GM19023 (cell line): ENCODE measurements at regions not wholly inside any gene's neighbourhood (a gene's known extent, or its start where the extent isn't known, plus 50 kb on each side); places are given as distances from the start of the nearest gene placed in this dataset.

Experiments used
- ATAC-seq: cut with Tn5 transposase; IDR thresholded peaks from one replicate; pipeline ENCODE4 v1.9.1; 2021; ENCODE audit warnings: mild to moderate bottlenecking, moderate library complexity; ENCODE audit not compliant: unreplicated experiment

DNA sequence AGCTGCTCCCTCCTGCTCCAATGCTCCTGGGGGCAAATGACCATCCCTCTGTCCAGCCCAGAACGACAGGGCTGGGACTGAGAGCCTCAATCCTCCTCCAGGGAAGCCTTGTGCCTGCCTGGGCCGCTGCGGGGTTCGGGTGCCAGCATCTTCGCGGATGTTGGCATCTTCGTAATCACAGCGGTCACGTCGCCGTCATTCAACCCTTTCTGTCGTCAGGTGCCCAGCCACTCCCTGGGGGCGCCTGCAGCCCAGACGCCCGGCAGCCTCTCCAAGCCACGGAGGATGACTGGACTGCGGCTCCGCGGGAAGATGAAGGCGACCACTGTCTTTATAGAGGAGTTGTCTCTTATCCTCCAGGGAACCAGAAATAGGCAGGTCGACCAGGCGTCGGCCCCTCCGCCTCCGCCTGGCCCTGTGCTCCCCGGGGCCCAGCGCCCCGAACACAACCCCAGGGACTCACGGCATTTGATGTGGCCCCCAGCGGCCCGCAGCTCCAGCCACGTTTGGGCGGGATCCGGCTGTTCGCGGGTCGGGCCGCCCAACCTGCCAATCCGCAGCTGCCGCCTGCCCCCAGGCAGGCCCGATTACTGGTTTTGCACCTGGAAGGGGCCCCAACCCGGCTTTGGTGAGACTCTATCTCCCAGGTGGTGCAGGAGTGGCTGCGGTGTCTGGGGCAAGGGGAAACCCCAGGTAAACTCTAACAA is 113.9 kb downstream of the THNSL2 start:
- ATAC-seq: no peak

DNA sequence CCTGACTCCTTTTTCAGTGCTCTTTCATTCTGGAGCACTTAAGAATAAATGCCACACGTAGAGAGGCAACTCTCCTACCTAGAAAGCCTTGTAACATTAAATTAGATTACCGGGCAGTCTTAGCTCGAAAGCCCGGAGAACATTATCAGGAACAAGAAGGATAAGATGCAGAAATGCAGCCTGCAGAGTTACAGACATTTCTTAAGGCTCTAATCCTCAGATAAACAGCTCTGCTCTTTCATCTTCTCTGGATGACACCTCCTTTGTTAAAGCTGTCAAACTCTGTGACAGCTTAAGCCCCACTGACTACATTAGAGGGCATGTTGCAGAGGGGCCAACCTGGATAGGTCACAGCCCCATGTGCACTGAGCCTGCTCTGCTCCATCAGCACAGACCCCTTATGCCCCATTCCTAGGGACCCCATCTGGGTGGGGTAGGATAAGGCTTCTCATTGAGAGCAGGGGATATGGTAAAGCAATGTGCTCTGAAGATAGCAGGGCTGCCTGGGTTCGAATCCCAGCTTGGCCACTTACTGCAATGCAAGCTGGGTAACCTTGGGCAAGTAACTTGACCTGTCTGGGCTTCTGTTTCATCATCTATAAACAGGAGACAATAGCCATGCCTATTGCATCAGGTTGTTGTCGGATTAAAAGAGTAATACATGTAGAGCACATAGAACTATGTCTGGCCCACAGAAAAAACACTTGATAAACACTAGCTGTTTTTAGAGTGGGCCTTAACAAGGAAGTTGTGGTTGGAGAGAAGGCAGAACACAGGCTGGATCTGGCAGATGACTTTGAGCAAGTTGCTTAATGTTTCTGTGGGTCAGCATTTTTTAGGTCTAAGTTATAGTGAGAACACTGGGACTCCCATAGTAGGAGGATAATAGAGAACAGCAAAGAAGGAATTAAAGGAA is 111.4 kb downstream of the THNSL2 start:
- ATAC-seq: no peak

DNA sequence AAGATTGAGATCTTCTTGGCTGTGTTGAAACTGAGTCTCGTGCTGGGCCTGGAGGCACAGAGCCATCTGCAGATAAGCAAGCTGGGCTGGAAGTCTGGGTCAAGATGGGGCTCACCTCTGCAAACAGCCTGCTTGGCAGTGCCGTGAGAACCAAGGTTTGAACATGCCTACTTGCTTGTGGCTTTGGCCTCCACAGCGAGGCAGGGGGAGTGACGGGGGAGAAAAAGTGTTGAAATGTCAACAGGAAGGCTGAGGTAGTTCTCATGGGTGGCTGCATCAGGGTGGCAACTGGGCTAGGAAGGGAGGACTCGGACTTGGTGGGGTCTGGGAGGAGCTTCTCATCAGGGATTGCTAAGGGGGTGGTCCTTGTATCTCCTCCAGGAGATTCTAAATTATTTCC is 99.7 kb downstream of the THNSL2 start:
- no peak for ATAC-seq

DNA sequence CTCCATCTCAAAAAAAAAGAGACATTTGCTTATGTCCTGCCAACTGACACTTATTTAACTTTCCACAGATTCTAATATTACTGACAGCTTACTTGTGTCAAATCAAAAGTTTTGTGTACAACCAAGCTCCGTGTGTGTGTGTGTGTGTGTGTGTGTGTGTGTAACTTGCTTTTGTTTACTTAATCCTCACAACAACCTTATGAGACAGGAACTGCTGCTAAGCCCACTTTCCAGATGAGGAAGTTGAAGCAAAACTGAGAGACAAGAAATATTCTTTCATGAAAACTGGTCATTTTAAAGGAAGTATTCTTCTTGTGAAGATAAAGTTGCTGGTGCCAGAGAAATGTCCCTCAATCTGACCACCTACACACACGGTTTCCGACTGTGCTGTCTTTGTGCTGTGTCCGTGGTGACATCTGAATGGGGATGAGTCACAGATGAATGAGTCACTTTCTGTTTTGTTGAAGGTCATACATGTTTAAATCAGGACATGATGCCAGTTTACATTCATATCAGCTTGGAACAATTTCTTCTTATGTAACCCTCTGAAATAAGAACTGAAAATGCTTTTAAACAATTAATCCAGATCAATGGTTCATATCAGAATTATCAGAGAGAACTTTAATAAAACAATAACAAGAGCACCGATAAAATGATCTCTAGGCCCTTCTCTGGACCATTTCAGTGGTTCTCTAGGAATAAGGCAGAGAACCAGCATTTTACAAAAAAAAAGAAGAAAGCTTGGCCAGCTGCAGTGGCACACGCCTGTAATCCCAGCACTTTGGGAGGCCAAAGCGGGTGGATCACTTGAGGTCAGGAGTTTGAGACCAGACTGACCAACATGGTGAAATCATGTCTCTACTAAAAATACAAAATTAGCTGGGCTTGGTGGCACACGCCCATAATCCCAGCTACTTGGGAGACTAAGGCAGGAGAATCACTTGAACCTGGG is 95.5 kb downstream of the THNSL2 start:
- peak; percentile 54 for ATAC-seq

DNA sequence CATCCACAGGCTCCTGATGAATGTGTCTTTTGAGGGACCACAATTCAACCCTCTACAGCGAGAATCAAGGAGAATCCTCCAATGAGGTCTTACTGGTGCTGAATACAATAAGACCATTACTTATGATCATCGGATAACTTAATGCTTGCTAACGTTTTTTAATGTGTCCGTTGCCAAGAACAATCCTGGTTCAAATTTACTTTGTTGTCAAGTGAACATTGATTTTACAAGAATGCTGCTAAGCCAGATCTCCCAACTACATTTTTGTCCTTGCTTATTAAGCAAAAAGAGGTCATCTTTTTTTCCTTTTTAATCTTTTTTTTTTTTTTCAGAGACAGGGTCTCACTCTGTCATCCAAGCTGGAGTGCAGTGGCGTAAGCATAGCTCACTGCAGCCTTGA is 93.7 kb downstream of the THNSL2 start:
- ATAC-seq: no peak

DNA sequence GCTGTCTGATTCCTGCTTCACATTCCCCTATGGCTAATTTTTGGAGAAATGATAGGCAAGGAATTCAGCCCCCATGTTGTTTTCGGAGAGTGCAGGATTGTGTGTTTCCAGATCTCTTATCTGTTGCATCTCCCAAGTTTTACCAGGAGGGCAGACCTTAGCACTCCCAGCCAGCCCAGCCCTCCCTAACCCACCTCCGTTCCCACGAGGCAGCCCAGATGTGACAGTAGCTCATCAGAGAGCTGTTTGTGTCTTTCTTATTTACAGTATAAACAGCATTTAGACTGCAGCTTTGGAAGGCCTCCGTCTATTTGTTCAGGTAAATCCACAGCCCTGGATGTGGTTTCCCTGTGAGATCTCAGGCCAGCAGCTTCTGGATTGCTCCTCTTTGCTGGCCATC is 91.6 kb downstream of the THNSL2 start:
- ATAC-seq: no peak

DNA sequence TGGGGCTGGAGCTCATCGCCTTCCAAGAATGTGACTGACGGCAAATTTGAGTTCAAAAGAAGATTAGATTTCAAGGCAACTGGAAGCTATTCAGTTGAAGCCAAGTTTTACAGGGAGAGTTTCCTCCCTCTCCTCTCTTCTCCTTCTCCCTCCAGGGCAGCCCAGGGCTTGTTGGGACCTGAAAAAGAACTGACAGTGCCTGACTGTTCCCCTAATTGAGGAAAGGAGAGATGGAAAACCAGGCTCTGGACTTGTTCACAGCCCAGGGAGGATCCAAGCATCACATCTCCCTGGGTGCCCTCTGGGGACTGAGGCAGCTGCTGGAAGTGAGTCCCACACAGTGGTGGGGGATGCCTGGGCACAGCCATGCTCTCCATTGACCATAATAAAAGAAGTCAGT is 88.1 kb downstream of the THNSL2 start:
- no peak for ATAC-seq

DNA sequence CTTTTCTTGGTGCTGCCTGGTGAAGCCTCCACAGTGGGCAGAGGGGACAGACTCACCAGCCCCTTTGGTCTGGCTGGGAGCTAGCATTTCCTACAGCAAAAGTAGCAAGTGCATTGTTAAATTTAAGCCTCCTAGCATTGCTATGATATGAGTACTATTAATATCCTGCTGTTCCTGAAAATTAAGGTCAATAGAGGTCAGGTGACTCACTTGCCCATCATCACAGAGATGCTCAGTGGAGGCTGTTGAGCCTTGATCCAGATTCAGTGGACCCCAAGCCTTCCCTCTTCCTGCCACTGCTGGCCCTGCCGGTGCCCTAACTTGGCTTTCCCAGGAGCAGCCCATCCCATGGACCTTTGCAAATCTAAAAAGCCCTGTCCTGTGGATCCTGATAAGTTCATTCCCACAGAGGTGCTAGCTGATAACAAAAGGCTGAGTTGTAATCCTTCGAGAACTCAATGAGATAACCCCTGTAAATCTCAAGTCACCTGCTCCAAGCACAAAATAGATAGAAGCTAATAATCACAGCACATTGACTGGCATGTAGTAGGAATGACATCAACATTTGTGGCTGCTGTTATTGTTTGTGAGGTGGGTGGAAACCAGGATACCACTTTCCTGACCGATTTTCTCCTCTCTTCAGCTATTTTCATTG is 84.4 kb downstream of the THNSL2 start:
- ATAC-seq: no peak

DNA sequence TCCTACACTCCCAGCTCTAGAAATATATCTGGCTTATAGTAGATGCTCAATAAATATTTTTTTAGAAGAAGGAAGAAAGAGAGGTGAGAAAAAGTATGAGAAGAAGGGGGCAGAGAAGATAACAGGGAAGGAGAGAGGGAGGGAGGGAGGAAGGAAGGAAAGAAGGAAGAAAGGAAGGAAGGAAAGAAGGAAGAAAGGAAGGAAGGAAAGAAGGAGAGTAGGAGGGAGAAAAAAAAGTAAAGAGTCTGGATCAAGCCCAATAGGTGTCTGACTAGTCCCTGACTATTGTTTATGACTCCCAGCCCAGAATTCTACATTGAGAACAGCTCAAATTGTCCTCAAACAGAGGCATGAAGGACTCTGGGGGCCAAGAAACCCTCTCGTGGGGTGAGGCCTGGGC is 83.9 kb downstream of the THNSL2 start:
- no peak for ATAC-seq

DNA sequence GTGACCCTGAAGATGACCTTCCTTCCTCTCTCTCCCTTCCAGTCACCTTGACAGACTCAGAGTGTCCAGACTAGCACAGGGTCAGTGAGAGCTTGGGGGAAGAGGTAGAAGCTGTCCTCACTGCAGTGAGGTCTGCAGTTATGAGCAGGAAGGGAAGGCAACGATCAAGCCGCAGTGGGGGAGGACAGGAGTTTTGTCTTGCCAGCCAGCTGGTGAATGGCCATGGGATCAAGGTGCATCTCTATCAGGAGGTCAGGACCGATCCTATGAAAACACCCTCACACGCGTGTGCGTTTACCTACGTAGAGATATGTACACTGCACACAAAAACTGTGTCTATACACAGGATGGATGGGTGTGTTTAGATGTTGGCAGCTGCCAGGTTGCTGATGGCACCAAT is 83.2 kb downstream of the THNSL2 start:
- ATAC-seq: no peak

DNA sequence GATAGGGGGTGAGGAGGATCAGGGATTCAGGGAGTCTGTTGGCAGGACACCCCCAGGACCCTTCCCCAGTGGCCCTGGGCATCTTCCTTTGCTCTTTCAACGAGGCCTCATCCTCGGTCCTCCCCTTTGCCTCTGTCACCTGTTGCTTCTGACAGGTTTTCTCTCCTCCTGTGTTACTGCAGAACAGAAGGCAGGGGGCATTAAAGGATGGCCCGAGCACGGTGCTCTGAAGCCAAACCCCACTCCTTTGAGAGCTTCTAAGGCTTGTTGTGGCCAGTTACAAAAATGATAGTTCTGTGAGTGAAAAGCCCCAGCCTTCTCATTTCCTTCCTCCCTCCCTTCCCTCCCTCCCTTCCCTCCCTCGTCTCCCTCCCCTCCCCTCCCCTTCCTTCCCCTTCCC is 82.5 kb downstream of the THNSL2 start:
- no peak for ATAC-seq

DNA sequence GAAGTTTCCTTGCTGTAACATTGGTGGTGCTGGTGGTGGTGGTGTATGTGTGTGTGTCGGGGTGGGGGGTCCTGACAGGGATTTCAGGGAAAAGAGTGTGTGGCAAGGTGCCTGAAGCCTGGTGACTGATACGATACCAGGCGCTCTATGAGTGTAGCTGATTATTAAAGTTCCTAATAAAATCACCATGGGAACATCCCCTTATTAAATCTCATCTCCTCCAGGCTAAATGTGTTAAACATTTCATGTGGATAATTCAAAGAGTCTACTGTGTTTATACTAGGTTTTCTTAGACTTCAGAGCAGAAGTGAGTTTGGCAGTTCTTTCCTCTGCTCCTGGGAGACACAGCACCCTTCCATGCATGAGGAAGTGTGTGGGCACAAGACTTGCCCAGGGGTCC is 82.0 kb downstream of the THNSL2 start:
- ATAC-seq: no peak

DNA sequence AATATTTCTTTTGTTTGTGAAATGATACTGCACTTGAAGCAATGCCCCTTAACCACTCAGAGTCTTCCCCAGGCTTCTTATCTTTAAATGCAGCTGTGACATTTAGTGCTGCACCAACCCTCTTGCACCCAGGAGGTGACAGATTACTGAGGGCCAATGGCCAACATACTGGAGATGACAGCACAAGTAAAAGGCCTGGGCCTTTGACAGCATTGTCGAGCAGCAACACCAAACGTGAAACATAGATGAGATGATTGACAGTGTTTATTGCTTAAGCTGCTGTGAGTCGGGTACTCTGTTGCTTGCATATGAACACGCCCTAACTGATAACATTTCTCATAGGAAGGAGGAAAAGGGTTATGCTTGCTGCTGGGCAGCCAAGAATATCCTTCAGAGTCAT is 80.3 kb downstream of the THNSL2 start:
- ATAC-seq: no peak

DNA sequence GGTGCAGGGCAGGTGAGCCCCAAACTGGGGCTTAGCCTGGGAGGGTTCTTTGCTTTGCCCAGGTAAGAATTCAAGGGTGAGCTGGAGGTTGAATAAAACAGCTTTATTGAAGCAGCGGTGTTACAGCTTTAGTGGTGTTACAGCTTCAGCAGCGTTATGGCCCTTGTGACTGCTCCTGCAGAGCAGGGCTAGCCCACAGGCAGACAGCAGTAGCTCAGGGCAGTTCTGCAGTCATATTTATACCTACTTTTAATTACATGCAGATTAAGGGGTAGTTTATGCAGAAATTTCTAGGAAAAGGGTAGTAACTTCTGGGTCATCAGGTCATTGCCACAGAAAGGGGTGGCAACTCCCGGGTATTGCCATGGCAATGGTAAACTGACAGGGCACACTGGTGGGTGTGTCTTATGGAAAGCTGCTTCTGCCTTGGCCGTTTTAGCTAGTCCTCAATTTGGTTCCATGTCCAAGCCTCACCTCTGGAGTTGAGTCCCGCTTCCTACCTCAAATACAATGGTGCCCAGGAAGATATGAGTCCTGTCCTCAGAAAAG is 78.2 kb downstream of the THNSL2 start:
- ATAC-seq: no peak

DNA sequence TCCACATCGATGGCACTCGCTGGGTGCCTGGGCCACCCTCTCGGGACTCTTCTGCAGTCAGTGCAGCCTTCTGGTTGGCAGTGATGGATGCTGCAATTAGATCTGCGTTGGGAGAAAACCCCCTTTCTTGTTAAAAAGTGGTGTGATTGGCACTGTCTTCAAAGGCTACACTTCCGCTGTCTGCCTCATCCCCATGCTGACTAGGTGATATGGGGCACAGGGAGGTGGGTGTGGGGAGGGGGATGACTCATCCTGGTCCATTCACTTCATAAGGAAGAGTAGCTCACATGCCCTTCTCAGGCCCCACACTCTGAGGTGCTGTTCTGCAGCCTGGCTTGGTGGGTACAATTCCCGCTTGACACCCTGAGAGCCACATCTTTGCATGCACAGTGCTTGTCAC is 77.4 kb downstream of the THNSL2 start:
- no peak for ATAC-seq

DNA sequence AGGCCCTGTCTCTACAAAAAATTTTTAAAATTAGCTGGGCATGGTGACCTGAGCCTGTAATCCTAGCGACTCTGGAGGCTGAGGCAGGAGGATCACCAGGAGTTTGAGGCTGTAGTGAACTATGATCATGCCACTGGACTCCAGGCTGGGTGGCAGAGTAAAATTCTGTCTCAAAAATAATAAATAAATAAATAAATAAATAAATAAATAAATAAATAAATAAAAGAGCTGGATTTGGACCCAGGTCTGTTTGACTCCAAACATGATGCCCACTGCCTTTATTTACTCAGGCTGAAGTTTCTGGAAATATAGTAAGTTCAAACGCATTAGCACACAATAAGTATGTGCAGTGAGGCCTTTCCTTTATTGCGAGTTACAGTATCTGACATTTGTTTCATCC is 75.0 kb downstream of the THNSL2 start:
- no peak for ATAC-seq

DNA sequence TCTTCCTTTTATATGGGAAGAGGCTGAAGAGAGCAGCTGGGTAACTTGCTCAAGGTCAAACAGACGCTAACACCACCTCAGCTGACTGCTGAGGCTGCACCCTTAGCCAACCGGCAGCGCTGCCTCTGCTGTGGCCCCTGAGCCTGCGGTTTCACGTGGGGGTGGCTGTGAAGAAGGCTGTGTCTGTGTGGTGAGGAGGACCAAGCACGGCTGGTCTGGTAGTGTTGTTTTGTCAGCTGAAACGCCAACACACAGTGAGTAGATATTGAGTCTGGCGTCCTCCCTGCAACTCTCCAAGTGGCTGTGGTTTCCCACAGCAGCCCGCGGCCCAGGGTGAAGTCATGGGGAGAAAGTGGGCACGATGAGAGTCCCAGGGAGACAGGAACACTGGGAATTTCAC is 69.6 kb downstream of the THNSL2 start:
- ATAC-seq: no peak

DNA sequence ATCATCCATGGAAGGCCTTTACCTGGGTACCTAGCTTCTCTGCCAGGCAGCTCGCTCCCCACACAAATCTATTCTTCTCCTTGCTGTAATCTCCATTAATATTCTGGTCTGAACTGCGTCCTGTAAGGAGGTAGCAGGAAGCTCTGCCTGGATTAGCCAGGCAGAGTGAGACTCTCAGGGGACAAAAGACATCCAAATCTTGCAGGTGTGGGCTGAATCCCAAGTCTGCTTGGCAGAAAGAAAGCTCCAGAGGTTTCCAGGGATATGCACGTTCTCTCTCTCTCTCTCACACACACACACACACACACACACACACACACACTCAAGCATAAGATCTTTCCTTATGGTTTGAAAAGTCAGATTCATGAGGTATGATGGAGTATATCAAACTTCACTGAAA is 66.5 kb downstream of the THNSL2 start:
- no peak for ATAC-seq
